B cell (primary cell): ENCODE measurements at regions not wholly inside any gene's neighbourhood (a gene's known extent, or its start where the extent isn't known, plus 50 kb on each side); places are given as distances from the start of the nearest gene placed in this dataset.

ENCODE experiments used
- CTCF ChIP-seq: fragments of 200-600 bp; IDR thresholded peaks from one replicate; pipeline ENCODE4 v1.8.0; 2022; ENCODE audit warnings: antibody characterized with exemption, mild to moderate bottlenecking
- EZH2 ChIP-seq: IDR thresholded peaks from 2 replicates; pipeline ENCODE4 v1.6.1; 2012; ENCODE audit warnings: borderline replicate concordance, low read depth, mild to moderate bottlenecking, moderate library complexity, low read length; ENCODE audit not compliant: insufficient read depth, poor library complexity, severe bottlenecking

- TF ChIP-seq CTCF (no peak), EZH2 (no peak)
Measured at GRCh38 chr4:3366893-3367775, 74.3 kb downstream of the RGS12 start.
